HEK293T (cell line): ENCODE measurements at regions not wholly inside any gene's neighbourhood (a gene's known extent, or its start where the extent isn't known, plus 50 kb on each side); places are given as distances from the start of the nearest gene placed in this dataset.
"Not testable (repeated sequence)": the region's sequence is repeated elsewhere in the genome, so short reads cannot be mapped to it uniquely, and the experiment has no call there.

ENCODE experiments used
- CTCF ChIA-PET: fragments of 350-600 bp; formaldehyde crosslinking; extraction: SDS; loops from one replicate; lab custom pipeline; 2021; ENCODE audit warnings: antibody characterized with exemption, inconsistent platforms; lab: Yijun Ruan, JAX
- POLR2A ChIA-PET: fragments of 350-600 bp; formaldehyde crosslinking; extraction: SDS; loops from one replicate; lab custom pipeline; 2020; ENCODE audit warnings: antibody characterized with exemption, inconsistent platforms; lab: Yijun Ruan, JAX
- DNase-seq: peaks from one replicate; pipeline ENCODE4 v3.0.0; 2012; ENCODE audit warnings: mixed read lengths; ENCODE audit errors: extremely low spot score
- ARNT ChIP-seq: fragments of 450-650 bp; IDR thresholded peaks from 2 replicates; pipeline ENCODE4 v1.6.1; 2017; ENCODE audit warnings: mild to moderate bottlenecking
- BHLHE40 ChIP-seq: fragments of 450-650 bp; IDR thresholded peaks from 2 replicates; pipeline ENCODE4 v1.6.1; 2016; ENCODE audit warnings: mild to moderate bottlenecking, moderate library complexity, borderline replicate concordance
- CTBP1 ChIP-seq: fragments of 450-650 bp; IDR thresholded peaks from 2 replicates; pipeline ENCODE4 v1.6.1; 2016; ENCODE audit warnings: borderline replicate concordance
- ELF4 ChIP-seq: fragments of 450-650 bp; IDR thresholded peaks from 2 replicates; pipeline ENCODE4 v1.6.1; 2017; ENCODE audit warnings: antibody characterized with exemption
- FOXA1 ChIP-seq: fragments of 450-650 bp; IDR thresholded peaks from 2 replicates; pipeline ENCODE4 v1.6.1; 2016; ENCODE audit warnings: mild to moderate bottlenecking
- FOXK2 ChIP-seq: fragments of 450-650 bp; IDR thresholded peaks from 2 replicates; pipeline ENCODE4 v1.6.1; 2016; ENCODE audit warnings: mild to moderate bottlenecking
- FOXM1 ChIP-seq: fragments of 450-650 bp; IDR thresholded peaks from 2 replicates; pipeline ENCODE4 v1.6.1; 2017; ENCODE audit warnings: mild to moderate bottlenecking, borderline replicate concordance
- HDGF ChIP-seq: fragments of 450-650 bp; IDR thresholded peaks from 2 replicates; pipeline ENCODE4 v1.6.1; 2017; ENCODE audit warnings: antibody characterized with exemption, borderline replicate concordance
- L3MBTL2 ChIP-seq: fragments of 450-650 bp; conservative IDR thresholded peaks from 2 replicates; pipeline ENCODE4 v1.6.1; 2016; ENCODE audit warnings: mild to moderate bottlenecking
- LEF1 ChIP-seq: fragments of 450-650 bp; IDR thresholded peaks from 2 replicates; pipeline ENCODE4 v1.6.1; 2017; ENCODE audit warnings: mild to moderate bottlenecking, borderline replicate concordance
- NFRKB ChIP-seq: fragments of 450-650 bp; IDR thresholded peaks from 2 replicates; pipeline ENCODE4 v1.6.1; 2016; ENCODE audit warnings: mild to moderate bottlenecking, moderate library complexity
- PKNOX1 ChIP-seq: fragments of 450-650 bp; IDR thresholded peaks from 2 replicates; pipeline ENCODE4 v1.6.1; 2016
- SP1 ChIP-seq: fragments of 450-650 bp; IDR thresholded peaks from 2 replicates; pipeline ENCODE4 v1.6.1; 2017
- SUZ12 ChIP-seq: fragments of 450-650 bp; IDR thresholded peaks from 2 replicates; pipeline ENCODE4 v1.6.1; 2016; ENCODE audit warnings: mild to moderate bottlenecking
- TARDBP ChIP-seq: fragments of 450-650 bp; IDR thresholded peaks from 2 replicates; pipeline ENCODE4 v1.6.1; 2016
- ZNF384 ChIP-seq: fragments of 450-650 bp; IDR thresholded peaks from 2 replicates; pipeline ENCODE4 v1.6.1; 2016

- TF ChIP-seq PKNOX1 (no peak), CTBP1 (no peak), FOXK2 (no peak), SP1 (no peak), BHLHE40 (no peak), L3MBTL2 (no peak), ARNT (no peak), HDGF (no peak), SUZ12 (no peak), ELF4 (no peak), LEF1 (no peak), ZNF384 (no peak)
- ChIA-PET POLR2A (no interaction called here), CTCF (no interaction called here)
- DNase-seq, result no peak
These were observed 369.8 kb upstream of the NT5C1B start for GRCh38 chr2:18959200-18959599.

GRCh38 chr2:18957909-18958308 is 368.5 kb upstream of the NT5C1B start:
- ChIA-PET POLR2A (no interaction called here), CTCF (no interaction called here)
- TF ChIP-seq CTBP1 (no peak), PKNOX1 (no peak)
- no peak for DNase-seq

GRCh38 chr2:18950361-18950851 is 361.0 kb upstream of the NT5C1B start:
- TF ChIP-seq CTBP1 (no peak), TARDBP (no peak), ELF4 (no peak), BHLHE40 (no peak), FOXA1 (no peak), LEF1 (no peak), PKNOX1 (no peak), FOXM1 (no peak), ARNT (no peak), FOXK2 (no peak), NFRKB (no peak), ZNF384 (no peak)
- ChIA-PET POLR2A (no interaction called here), CTCF (interaction anchor here (0.6 kb wide), 2 partner anchors 13 to 913 kb away, joined by 3 read pairs; no protein-coding TSS in a partner anchor)
- no peak for DNase-seq

GRCh38 chr2:18949871-18950270 is 360.5 kb upstream of the NT5C1B start:
- no peak for DNase-seq
- ChIA-PET POLR2A (no interaction called here), CTCF (interaction anchor here (0.6 kb wide), 1 partner anchor 913 kb away, joined by 3 read pairs; no protein-coding TSS in a partner anchor)
- no peak for TF ChIP-seq ELF4
- TF ChIP-seq ZNF384, result no peak
- TF ChIP-seq HDGF, result no peak
- TF ChIP-seq CTBP1, result no peak
- no peak for TF ChIP-seq FOXM1
- TF ChIP-seq LEF1, result no peak
- no peak for TF ChIP-seq FOXK2
- no peak for TF ChIP-seq PKNOX1
- no peak for TF ChIP-seq NFRKB
- no peak for TF ChIP-seq ARNT
- TF ChIP-seq SUZ12, result no peak
- no peak for TF ChIP-seq SP1
- TF ChIP-seq FOXA1, result no peak
- no peak for TF ChIP-seq BHLHE40
- no peak for TF ChIP-seq L3MBTL2
- TF ChIP-seq TARDBP, result no peak

GRCh38 chr2:18940184-18940583 is 350.8 kb upstream of the NT5C1B start:
- TF ChIP-seq PKNOX1 (no peak), CTBP1 (no peak), FOXK2 (no peak), TARDBP (no peak), HDGF (no peak), BHLHE40 (no peak), L3MBTL2 (no peak), SUZ12 (no peak), LEF1 (no peak), NFRKB (no peak), ZNF384 (no peak), FOXM1 (no peak), ARNT (no peak), FOXA1 (no peak), ELF4 (no peak), SP1 (no peak)
- ChIA-PET POLR2A (no interaction called here), CTCF (no interaction called here)

GRCh38 chr2:18939740-18940139 is 350.4 kb upstream of the NT5C1B start:
- DNase-seq, CTCF ChIA-PET: not testable (repeated sequence)

More at GRCh38 chr2:18940184-18940583, 350.8 kb upstream of the NT5C1B start:
- no peak for DNase-seq

More at GRCh38 chr2:18939740-18940139, 350.4 kb upstream of the NT5C1B start:
- POLR2A ChIA-PET, result not testable (repeated sequence)
